Posterior vena cava (tissue), 2 donors: ENCODE measurements at regions not wholly inside any gene's neighbourhood (a gene's known extent, or its start where the extent isn't known, plus 50 kb on each side); places are given as distances from the start of the nearest gene placed in this dataset.

Source experiments
- DNase-seq: peaks from one replicate; pipeline ENCODE4 v3.0.0-alpha.2; 2020; ENCODE audit warnings: low spot score
- intact Hi-C, 2 donors: fragments of 100-400 bp; cut with DNase I; formaldehyde crosslinking; loops; one replicate each; pipeline versions ENCODE4 v1.14.1 to v1.14.2; 2022 to 2023
- donor health status: DM: yes; HTN: yes; CAD: no.
- donor health status: DM: yes; HTN: yes; CAD: no.

DNA sequence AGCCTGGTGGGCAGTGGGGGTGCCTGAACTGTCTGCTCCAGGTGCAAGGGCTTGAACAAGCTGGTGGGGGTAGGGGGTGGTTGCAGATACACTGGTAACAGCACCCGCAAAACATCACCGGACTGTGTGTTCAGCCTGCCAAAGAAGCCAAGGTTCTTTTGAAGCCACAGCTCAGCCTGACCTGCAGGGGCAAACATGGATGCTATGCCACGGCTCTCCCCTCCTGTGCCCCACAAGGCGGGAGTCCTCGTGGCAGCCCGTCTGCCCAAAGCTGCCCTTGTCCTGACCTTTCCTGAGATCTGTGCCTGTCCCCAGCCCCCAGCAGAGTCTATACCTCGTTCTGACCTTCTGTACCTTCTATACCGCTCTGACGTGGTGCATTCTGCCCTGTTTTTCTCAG is 285.7 kb downstream of the GLRX3 start:
- intact Hi-C loops: no loop called here
- DNase-seq: no peak

- DNase-seq: no peak
- intact Hi-C loops: no loop called here
These were observed 286.5 kb downstream of the GLRX3 start for GRCh38 chr10:130422366-130423324.

DNA sequence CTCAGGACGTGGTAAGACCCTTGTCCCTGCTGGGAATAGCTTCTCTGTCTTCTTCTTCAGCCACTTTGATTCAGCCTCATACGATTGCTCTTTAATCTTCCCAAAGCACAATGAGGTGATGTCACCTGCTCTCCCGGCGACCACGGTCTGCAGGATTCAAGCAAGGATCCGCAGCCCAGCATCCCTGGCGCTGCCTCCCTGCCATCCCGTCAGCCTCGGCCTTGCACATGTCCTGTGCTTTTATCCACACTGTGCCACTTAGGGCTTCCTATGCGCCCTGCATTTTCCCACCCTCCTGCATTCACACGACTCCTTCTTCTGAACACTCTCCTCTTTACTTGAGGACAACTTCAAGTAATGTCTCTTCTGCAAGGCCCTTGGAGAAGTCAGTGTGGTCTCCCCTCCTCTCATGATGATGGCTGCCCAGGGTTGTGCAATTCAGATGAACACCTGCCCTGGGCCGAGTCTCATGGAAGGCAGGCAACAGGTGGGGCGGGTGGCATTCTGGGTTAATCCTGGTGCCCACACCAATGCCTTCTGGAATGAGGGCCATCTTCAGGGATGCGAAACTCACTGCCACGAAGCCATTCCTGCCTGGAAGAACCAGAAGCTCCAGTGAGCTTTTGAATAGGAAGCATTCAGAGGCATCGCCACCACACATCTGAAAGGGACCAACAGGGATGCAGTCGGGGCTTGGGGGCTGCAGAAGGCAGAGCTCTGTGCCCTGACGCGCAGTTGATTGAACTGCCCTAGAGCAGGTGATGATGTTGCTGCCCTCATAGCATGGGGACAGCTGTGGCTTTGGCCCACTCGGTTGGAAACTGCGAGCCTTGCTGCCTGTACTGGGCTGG is 287.5 kb downstream of the GLRX3 start:
- intact Hi-C loops: no loop called here
- no peak for DNase-seq

DNA sequence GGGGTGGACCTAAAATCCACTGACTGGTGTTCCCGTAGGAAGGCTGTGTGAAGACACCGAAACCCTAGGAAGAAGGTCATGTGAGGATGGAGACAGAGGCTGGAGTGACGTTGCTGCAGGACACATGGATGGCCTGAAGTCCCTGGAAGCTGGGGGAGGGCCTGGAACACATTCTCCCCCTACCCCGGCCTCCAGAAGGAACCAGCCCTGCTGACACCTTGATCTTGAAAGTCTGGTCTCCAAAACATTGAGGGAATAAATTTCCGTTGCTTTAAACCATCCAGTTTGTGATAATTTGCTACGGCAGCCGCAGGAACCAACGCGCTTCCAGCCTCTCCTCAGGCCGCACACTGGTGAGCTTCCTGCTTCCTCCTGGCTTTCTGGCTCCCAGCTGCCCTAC is 288.2 kb downstream of the GLRX3 start:
- no peak for DNase-seq
- intact Hi-C loops: no loop called here

DNA sequence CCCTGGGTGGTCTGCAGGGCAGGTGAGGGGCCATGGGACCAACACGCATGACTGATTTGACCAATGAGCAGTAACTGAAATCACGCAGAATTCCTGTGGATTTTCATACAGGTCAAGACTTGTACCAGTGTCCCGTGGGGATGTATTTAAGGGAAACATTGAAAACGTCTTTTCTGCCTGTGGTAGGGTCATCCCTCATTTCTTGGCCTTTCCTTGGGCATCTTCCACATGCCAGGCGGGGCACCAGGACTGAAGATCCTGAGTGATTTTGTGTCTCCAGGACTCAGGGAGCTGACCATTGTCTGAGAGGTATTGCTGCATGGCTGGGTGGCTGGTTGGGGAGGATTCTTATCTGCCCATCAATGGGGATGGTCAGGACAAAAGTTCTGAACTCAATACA is 289.0 kb downstream of the GLRX3 start:
- DNase-seq: no peak
- intact Hi-C loops: no loop called here

- intact Hi-C loops: no loop called here
- no peak for DNase-seq
These were observed 289.8 kb downstream of the GLRX3 start for GRCh38 chr10:130425881-130426435.

GRCh38 chr10:130427216-130427722 is 291.1 kb downstream of the GLRX3 start:
- DNase-seq: no peak

DNA sequence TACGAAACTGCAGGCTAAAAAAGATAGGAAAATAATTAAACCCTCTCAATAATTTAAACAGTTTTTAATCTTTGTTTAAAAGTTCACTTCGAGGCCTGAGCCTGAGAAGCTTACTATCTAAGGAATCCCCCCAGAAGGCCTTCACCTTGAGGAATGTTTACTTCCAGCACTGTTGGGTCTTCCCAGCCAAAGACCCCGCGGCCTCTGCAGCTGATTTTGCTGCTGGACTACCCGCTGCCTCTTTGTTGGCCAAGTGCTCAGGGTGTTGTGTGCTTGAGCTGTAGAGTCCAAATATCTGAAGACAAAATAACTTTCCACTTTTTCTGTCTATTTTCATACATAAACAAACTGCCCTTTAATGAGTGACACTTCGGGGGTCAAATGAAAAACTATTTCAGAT is 292.7 kb downstream of the GLRX3 start:
- intact Hi-C loops: no loop called here
- DNase-seq: no peak

More at GRCh38 chr10:130427216-130427722, 291.1 kb downstream of the GLRX3 start:
- intact Hi-C loops: no loop called here

DNA sequence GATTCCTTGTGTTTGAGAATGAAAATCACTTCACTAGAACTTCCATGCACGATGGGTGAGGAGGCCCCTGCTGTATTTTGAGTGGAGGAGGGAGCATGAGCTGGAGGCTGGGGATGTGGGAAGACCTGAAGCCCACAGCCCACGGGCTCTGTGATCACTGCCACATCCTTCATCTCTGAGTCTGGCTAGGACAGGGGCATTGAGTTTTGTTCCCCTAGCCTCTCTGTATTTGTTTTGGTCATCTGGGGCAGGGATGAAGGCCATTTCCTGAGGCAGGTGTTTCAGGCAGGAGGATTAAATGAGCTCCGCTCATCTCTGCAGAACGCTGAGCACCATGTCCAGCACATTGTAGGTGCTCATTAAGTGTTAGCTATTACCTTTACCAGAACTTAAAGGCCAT is 293.6 kb downstream of the GLRX3 start:
- intact Hi-C loops: no loop called here
- DNase-seq: no peak

GRCh38 chr10:130430291-130430690 is 294.1 kb downstream of the GLRX3 start:
- DNase-seq: no peak
- intact Hi-C loops: no loop called here

GRCh38 chr10:130430852-130431704 is 294.9 kb downstream of the GLRX3 start:
- DNase-seq: no peak
- intact Hi-C loops: no loop called here

DNA sequence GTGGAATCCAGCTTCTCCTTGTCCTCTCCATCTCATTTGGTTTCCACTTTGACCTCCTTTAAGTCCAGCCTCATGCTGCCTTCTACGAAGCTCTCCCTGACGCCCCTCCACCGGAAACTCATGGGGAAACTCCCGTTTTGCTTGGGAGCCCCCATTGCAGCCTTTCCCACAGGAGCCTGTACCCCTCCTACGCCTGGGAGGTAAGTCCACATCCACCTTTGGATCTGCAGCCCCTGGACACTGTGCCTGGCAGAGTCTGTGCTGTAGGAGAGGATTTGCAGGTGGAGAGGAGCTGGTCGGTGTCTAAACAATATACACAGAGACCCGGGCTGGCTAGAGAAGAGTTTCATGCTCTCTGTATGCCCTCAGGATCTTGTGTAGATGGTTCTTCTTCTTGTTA is 296.1 kb downstream of the GLRX3 start:
- intact Hi-C loops: no loop called here
- no peak for DNase-seq

GRCh38 chr10:130432850-130433249 is 296.7 kb downstream of the GLRX3 start:
- no peak for DNase-seq
- intact Hi-C loops: no loop called here

DNA sequence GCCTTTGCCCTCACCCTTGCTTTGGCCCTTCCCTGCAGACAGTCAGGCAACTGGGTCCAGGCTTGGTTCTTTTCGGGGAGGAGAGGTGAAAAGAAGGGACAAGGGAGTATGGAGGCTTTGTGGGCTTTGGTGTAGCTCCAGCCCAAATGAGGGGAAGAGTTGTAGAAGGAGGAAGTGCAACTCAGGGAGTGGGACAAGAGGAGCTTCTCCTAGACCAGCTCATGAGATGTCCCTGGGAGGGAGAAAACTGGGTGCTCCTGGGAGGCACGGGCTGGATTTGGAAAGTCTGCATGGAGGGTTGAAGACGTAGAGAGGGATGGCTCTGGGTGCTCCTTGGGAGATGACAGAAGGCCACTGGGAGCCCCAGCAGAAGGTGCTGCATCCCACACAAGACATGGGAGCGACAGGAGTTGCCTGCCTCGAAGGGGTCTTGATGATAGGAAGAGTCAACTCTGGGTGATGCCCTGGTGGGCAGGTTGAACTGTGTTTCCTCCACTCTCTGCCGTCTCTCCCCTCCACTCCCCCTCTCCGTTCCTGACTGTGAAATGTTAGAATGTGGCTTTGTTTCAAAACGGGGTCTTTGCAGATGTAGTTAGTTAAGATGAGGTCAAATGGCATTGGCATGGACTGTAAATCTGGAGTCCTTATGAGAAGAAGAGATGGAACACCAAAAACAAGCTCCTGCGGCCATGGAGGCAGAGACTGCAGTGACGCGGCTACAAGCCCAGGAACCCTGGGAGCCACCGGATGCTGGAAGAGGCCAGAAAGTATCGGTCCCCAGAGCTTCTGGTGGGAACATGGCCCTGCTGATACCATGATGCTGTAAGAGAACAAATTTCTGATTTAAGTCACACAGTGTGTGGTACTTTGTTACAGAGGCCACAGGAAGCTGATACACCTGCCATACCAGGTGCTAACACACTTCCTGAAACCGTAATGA is 298.5 kb downstream of the GLRX3 start:
- no peak for DNase-seq
- intact Hi-C loops: no loop called here

DNA sequence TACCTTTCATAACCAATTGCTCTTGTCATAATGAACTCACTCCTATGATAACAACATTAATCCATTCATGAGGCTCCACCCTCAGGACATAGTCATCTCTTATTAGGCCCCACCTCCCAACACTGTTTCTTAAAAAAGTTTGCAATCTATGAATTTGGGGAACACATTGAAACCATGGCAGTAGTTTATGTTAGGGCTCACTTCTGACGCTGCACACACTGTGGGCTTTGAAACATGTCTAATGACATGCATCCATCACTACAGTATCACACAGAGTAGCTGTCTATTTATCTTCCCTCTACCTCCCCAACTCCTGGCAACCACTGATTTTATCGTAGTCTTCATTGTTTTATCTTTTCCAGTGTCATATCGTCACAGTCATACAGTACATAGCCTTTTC is 299.8 kb downstream of the GLRX3 start:
- no peak for DNase-seq
- intact Hi-C loops: no loop called here

DNA sequence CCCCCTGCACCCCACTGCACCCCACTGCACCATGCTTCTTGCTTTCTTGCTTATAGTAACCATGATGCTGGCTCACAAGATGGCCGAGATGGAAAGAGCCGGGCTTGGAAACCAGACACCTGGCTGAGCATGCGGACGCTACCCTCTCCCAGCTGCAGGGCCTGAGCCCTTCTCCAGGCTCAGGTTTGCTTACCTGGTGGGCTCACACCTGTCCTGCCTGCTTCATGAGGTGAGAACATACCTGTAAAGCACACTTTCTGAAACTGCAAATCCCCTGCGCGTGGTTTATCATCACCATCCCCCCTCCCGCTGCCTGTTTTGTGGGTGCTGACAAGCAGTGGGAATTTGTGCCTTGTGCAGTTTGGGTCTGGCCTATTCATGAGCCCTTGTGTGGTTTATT is 302.7 kb downstream of the GLRX3 start:
- intact Hi-C loops: no loop called here
- DNase-seq: no peak

- DNase-seq: no peak
- intact Hi-C loops: no loop called here
These were observed 303.6 kb downstream of the GLRX3 start for GRCh38 chr10:130439766-130440165.

- intact Hi-C loops: no loop called here
- DNase-seq: no peak
These were observed 304.3 kb downstream of the GLRX3 start for GRCh38 chr10:130440494-130440893.
